ENCODE measurements at regions not wholly inside any gene's neighbourhood (a gene's known extent, or its start where the extent isn't known, plus 50 kb on each side); places are given as distances from the start of the nearest gene placed in this dataset.

DNA sequence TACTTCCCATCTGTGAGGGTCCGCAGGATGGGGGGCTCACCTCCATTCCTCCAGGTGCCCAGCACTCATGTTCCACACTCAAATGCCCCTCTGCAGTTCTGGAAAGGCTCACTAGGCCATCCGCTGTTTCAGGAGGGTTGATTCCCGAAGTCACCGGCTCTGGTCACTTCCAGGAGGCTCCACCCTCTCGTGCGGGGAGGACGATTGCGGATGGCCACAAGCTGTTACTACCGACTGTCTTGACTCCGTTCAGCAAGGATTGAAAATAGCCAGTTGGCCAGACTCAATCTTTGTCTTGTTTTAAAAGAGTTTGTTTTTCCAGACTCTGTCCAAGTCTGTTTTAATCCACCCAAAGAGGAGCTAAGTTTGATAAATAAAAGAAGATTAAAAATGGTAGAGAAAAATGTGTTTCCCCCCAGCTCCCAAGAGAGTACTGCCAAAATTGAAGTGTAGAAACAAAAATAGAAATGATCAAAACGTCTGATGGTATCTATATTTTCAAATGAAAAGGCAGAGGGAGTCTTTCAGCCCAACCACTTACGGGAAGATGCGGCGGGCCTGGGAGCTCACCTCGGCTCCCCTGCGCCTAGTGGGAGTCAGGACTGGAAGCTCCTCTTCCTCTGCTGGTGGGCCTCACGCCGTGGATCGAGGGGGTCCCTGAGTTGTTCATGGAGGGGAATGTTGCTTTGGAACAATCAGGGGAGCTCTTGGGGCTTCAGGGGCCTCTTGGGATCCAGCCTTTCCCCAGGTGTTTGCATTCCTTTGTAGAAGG is 1280.8 kb downstream of the BRD1 start:
- H3F3A ChIP-seq (ENCODE audit: insufficient read depth, low read length), result no peaks in the 10 kb centered on the region
- no peak for DNase-seq
- H2AFZ ChIP-seq (ENCODE audit: low read length), result no peak overlapping the region
- peaks cover 27% of the 10 kb centered on the region for H3K79me2 ChIP-seq (ENCODE audit: low read length)
- no peaks in the 10 kb centered on the region for H3K4me1 ChIP-seq (ENCODE audit: low read length)
- H3K9ac ChIP-seq (ENCODE audit: low read length), result no peak overlapping the region
- H3K27ac ChIP-seq (ENCODE audit: low read length), result no peak overlapping the region
- no peaks in the 10 kb centered on the region for H4K20me1 ChIP-seq (ENCODE audit: insufficient read depth, low read length)
- H3K4me2 ChIP-seq (ENCODE audit: low read depth, low read length), result no peak overlapping the region
- no peaks in the 10 kb centered on the region for H3K9me2 ChIP-seq (replicated peaks; ENCODE audit: insufficient read depth, low read length)
- no peak for TF ChIP-seq EZH2phosphoT487 (IDR thresholded peaks at IDR 0.05; ENCODE audit: low read length)
- TF ChIP-seq EZH2 (optimal IDR thresholded peaks at IDR 0.05; ENCODE audit: low read depth, low read length), result no peak
- TF ChIP-seq, protein P1, sequence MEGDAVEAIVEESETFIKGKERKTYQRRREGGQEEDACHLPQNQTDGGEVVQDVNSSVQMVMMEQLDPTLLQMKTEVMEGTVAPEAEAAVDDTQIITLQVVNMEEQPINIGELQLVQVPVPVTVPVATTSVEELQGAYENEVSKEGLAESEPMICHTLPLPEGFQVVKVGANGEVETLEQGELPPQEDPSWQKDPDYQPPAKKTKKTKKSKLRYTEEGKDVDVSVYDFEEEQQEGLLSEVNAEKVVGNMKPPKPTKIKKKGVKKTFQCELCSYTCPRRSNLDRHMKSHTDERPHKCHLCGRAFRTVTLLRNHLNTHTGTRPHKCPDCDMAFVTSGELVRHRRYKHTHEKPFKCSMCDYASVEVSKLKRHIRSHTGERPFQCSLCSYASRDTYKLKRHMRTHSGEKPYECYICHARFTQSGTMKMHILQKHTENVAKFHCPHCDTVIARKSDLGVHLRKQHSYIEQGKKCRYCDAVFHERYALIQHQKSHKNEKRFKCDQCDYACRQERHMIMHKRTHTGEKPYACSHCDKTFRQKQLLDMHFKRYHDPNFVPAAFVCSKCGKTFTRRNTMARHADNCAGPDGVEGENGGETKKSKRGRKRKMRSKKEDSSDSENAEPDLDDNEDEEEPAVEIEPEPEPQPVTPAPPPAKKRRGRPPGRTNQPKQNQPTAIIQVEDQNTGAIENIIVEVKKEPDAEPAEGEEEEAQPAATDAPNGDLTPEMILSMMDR (IDR thresholded peaks at IDR 0.05; ENCODE audit: low read length), result no peak
- H3K27me3 ChIP-seq (replicated peaks; ENCODE audit: insufficient read depth, low read length), result no peaks in the 10 kb centered on the region
- no peaks in the 10 kb centered on the region for H3K9me3 ChIP-seq (replicated peaks; ENCODE audit: insufficient read depth, low read length)
- H3K4me3 ChIP-seq (ENCODE audit: low read length), result no peak overlapping the region
- no peaks in the 10 kb centered on the region for H3K36me3 ChIP-seq (replicated peaks; ENCODE audit: insufficient read depth, low read length)

DNA sequence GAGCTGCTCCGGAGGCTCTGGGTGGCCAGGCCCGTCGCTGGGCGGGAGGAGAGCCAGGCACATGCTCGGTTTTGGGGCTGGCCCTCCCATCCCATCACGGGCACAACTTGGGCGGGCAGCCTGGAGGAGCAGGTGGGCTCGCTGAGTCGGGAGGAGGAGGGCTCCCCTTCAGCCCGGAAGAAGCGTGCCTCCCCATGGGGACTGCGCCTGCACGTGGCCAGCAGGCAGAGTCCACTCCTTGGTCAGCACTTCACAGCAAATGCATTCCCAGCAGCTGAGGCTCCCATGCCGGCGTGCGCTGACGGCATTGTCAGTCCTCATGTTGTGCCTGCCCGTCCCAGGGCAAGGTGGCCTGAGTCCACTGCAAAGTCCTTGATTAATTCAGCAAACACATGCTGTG is 1281.7 kb downstream of the BRD1 start:
- no peak overlapping the region for H3K9ac ChIP-seq (ENCODE audit: low read length)
- H4K20me1 ChIP-seq (ENCODE audit: insufficient read depth, low read length), result no peaks in the 10 kb centered on the region
- no peak overlapping the region for H3K4me2 ChIP-seq (ENCODE audit: low read depth, low read length)
- H2AFZ ChIP-seq (ENCODE audit: low read length), result no peak overlapping the region
- H3K36me3 ChIP-seq (replicated peaks; ENCODE audit: insufficient read depth, low read length), result no peaks in the 10 kb centered on the region
- H3F3A ChIP-seq (ENCODE audit: insufficient read depth, low read length), result no peaks in the 10 kb centered on the region
- no peak for TF ChIP-seq EZH2 (optimal IDR thresholded peaks at IDR 0.05; ENCODE audit: low read depth, low read length)
- TF ChIP-seq, protein P1 (IDR thresholded peaks at IDR 0.05; ENCODE audit: low read length), result no peak
- no peak for TF ChIP-seq EZH2phosphoT487 (IDR thresholded peaks at IDR 0.05; ENCODE audit: low read length)
- no peaks in the 10 kb centered on the region for H3K27me3 ChIP-seq (replicated peaks; ENCODE audit: insufficient read depth, low read length)
- H3K9me3 ChIP-seq (replicated peaks; ENCODE audit: insufficient read depth, low read length), result no peaks in the 10 kb centered on the region
- no peak overlapping the region for H3K4me3 ChIP-seq (ENCODE audit: low read length)
- H3K27ac ChIP-seq (ENCODE audit: low read length), result no peak overlapping the region
- no peaks in the 10 kb centered on the region for H3K9me2 ChIP-seq (replicated peaks; ENCODE audit: insufficient read depth, low read length)
- no peaks in the 10 kb centered on the region for H3K4me1 ChIP-seq (ENCODE audit: low read length)
- peaks cover 27% of the 10 kb centered on the region for H3K79me2 ChIP-seq (ENCODE audit: low read length)
- DNase-seq, result no peak

DNA sequence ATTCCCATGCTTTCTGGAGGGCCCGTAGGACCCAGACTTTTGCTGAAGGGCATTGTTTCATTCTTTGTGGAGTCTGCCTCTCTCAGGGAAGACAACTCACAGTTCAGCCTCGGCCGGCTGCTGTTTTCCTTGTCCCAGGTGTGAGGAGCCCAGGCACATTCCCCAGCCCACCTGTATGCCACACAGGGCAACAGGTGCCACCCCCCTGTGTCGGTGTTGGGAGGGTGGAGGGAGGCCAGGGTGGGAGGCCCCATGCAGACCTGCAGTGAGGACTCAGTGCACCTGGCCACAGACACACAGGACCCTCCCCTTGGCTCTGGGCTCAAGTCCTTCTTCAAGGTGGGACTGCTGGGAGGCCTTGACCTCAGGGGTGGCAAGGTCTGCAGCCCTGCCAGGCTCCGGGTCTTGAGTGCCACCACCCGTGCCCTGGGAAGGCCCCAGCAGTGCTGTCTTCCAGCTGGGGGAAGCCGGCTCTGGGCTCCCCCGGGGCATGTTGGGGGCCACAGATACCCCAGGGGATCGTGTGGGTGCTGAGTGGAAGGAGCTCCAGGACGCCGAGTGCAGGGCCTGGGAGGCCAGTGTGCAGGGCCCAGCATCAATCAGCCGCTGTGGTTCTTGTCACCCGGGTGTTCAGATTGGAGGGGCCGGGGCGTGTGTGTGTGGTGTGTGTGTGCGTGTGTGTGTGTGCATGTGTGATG is 1286.1 kb downstream of the BRD1 start:
- H3K4me2 ChIP-seq (ENCODE audit: low read depth, low read length), result no peak overlapping the region
- no peaks in the 10 kb centered on the region for H4K20me1 ChIP-seq (ENCODE audit: insufficient read depth, low read length)
- no peaks in the 10 kb centered on the region for H3K9me3 ChIP-seq (replicated peaks; ENCODE audit: insufficient read depth, low read length)
- no peak overlapping the region for H3K9ac ChIP-seq (ENCODE audit: low read length)
- TF ChIP-seq EZH2phosphoT487 (IDR thresholded peaks at IDR 0.05; ENCODE audit: low read length) (no peak), EZH2 (optimal IDR thresholded peaks at IDR 0.05; ENCODE audit: low read depth, low read length) (no peak)
- TF ChIP-seq, protein P1 (IDR thresholded peaks at IDR 0.05; ENCODE audit: low read length), result no peak
- no peaks in the 10 kb centered on the region for H3K4me1 ChIP-seq (ENCODE audit: low read length)
- H2AFZ ChIP-seq (ENCODE audit: low read length), result no peak overlapping the region
- no peaks in the 10 kb centered on the region for H3F3A ChIP-seq (ENCODE audit: insufficient read depth, low read length)
- H3K9me2 ChIP-seq (replicated peaks; ENCODE audit: insufficient read depth, low read length), result no peaks in the 10 kb centered on the region
- H3K79me2 ChIP-seq (ENCODE audit: low read length), result peaks cover 32% of the 10 kb centered on the region
- H3K27me3 ChIP-seq (replicated peaks; ENCODE audit: insufficient read depth, low read length), result no peaks in the 10 kb centered on the region
- no peak overlapping the region for H3K4me3 ChIP-seq (ENCODE audit: low read length)
- H3K36me3 ChIP-seq (replicated peaks; ENCODE audit: insufficient read depth, low read length), result no peaks in the 10 kb centered on the region
- H3K27ac ChIP-seq (ENCODE audit: low read length), result no peak overlapping the region
- no peak for DNase-seq

Measured in MM.1S (cell line).